NCI-H460 (cell line): ENCODE measurements at regions not wholly inside any gene's neighbourhood (a gene's known extent, or its start where the extent isn't known, plus 50 kb on each side); places are given as distances from the start of the nearest gene placed in this dataset.

Source experiments
- DNase-seq: peaks from one replicate; pipeline ENCODE4 v3.0.0-alpha.2; 2016; ENCODE audit warnings: low read depth; ENCODE audit errors: extremely low read depth

- no peak for DNase-seq
These were observed 757.3 kb upstream of the WWC1 start for GRCh38 chr5:167533814-167534795.

- no peak for DNase-seq
These were observed 751.7 kb upstream of the WWC1 start for GRCh38 chr5:167539747-167540146.

GRCh38 chr5:167546270-167546669 is 745.2 kb upstream of the WWC1 start:
- no peak for DNase-seq

GRCh38 chr5:167552356-167552755 is 739.1 kb upstream of the WWC1 start:
- no peak for DNase-seq

GRCh38 chr5:167553511-167553910 is 737.9 kb upstream of the WWC1 start:
- no peak for DNase-seq

GRCh38 chr5:167554564-167555290 is 736.7 kb upstream of the WWC1 start:
- DNase-seq = no peak

- no peak for DNase-seq
These were observed 735.8 kb upstream of the WWC1 start for GRCh38 chr5:167555565-167556166.

GRCh38 chr5:167557359-167557758 is 734.1 kb upstream of the WWC1 start:
- DNase-seq = no peak

- DNase-seq = no peak
These were observed 729.6 kb upstream of the WWC1 start for GRCh38 chr5:167561796-167562195.

GRCh38 chr5:167564275-167564674 is 727.2 kb upstream of the WWC1 start:
- no peak for DNase-seq

GRCh38 chr5:167565189-167565954 is 726.1 kb upstream of the WWC1 start:
- DNase-seq = peak; percentile 38

GRCh38 chr5:167570431-167570830 is 721.0 kb upstream of the WWC1 start:
- no peak for DNase-seq

GRCh38 chr5:167571824-167572223 is 719.6 kb upstream of the WWC1 start:
- no peak for DNase-seq

- DNase-seq = no peak
These were observed 717.9 kb upstream of the WWC1 start for GRCh38 chr5:167573370-167574127.

- DNase-seq = no peak
These were observed 717.0 kb upstream of the WWC1 start for GRCh38 chr5:167574464-167574863.

GRCh38 chr5:167575330-167575729 is 716.1 kb upstream of the WWC1 start:
- DNase-seq = no peak

- no peak for DNase-seq
These were observed 715.3 kb upstream of the WWC1 start for GRCh38 chr5:167576126-167576525.

GRCh38 chr5:167576897-167577296 is 714.5 kb upstream of the WWC1 start:
- DNase-seq = no peak

GRCh38 chr5:167577616-167578015 is 713.8 kb upstream of the WWC1 start:
- DNase-seq = no peak
